IPS-18a (cell line): ENCODE measurements at regions not wholly inside any gene's neighbourhood (a gene's known extent, or its start where the extent isn't known, plus 50 kb on each side); places are given as distances from the start of the nearest gene placed in this dataset.

Source experiments
- H3K27ac ChIP-seq: one replicate; pipeline ENCODE4 v1.5.1; 2013; ENCODE audit warnings: low read length
- H3K27me3 ChIP-seq: one replicate; pipeline ENCODE4 v1.6.1; 2013; ENCODE audit warnings: mild to moderate bottlenecking, low read length; ENCODE audit not compliant: control insufficient read depth, insufficient read depth
- H3K36me3 ChIP-seq: one replicate; pipeline ENCODE4 v1.6.1; 2013; ENCODE audit warnings: low read depth, low read length; ENCODE audit not compliant: control insufficient read depth
- H3K4me1 ChIP-seq: one replicate; pipeline ENCODE4 v1.6.1; 2013; ENCODE audit warnings: low read depth, low read length; ENCODE audit not compliant: control insufficient read depth
- H3K4me3 ChIP-seq: one replicate; pipeline ENCODE4 v1.5.1; 2013; ENCODE audit warnings: low read length
- H3K9ac ChIP-seq: one replicate; pipeline ENCODE4 v1.6.1; 2013; ENCODE audit warnings: mild to moderate bottlenecking, low read length, moderate library complexity
- H3K9me3 ChIP-seq: one replicate; pipeline ENCODE4 v1.6.1; 2013; ENCODE audit warnings: low read depth, low read length; ENCODE audit not compliant: control insufficient read depth

GRCh38 chr10:65491799-65492198, 1434.0 kb upstream of the LRRTM3 start:
- H3K27ac ChIP-seq, result no peak overlapping the region
- no peaks in the 10 kb centered on the region for H3K27me3 ChIP-seq
- H3K9ac ChIP-seq, result no peak overlapping the region
- H3K36me3 ChIP-seq, result no peaks in the 10 kb centered on the region
- H3K4me3 ChIP-seq, result no peak overlapping the region
- no peaks in the 10 kb centered on the region for H3K4me1 ChIP-seq
- H3K9me3 ChIP-seq, result no peaks in the 10 kb centered on the region

GRCh38 chr10:65496541-65496940, 1429.3 kb upstream of the LRRTM3 start:
- no peak overlapping the region for H3K4me3 ChIP-seq
- H3K9me3 ChIP-seq, result no peaks in the 10 kb centered on the region
- no peaks in the 10 kb centered on the region for H3K4me1 ChIP-seq
- no peak overlapping the region for H3K27ac ChIP-seq
- H3K9ac ChIP-seq, result no peak overlapping the region
- no peaks in the 10 kb centered on the region for H3K36me3 ChIP-seq
- H3K27me3 ChIP-seq, result no peaks in the 10 kb centered on the region

GRCh38 chr10:65497837-65498236, 1428.0 kb upstream of the LRRTM3 start:
- no peaks in the 10 kb centered on the region for H3K27me3 ChIP-seq
- no peaks in the 10 kb centered on the region for H3K4me1 ChIP-seq
- no peak overlapping the region for H3K9ac ChIP-seq
- no peaks in the 10 kb centered on the region for H3K9me3 ChIP-seq
- no peak overlapping the region for H3K27ac ChIP-seq
- H3K4me3 ChIP-seq, result no peak overlapping the region
- H3K36me3 ChIP-seq, result no peaks in the 10 kb centered on the region

GRCh38 chr10:65500716-65501115, 1425.1 kb upstream of the LRRTM3 start:
- H3K4me1 ChIP-seq, result no peaks in the 10 kb centered on the region
- H3K9ac ChIP-seq, result no peak overlapping the region
- no peaks in the 10 kb centered on the region for H3K9me3 ChIP-seq
- H3K27me3 ChIP-seq, result no peaks in the 10 kb centered on the region
- no peak overlapping the region for H3K27ac ChIP-seq
- H3K36me3 ChIP-seq, result no peaks in the 10 kb centered on the region
- H3K4me3 ChIP-seq, result no peak overlapping the region

- no peak overlapping the region for H3K27ac ChIP-seq
- H3K36me3 ChIP-seq, result no peaks in the 10 kb centered on the region
- no peak overlapping the region for H3K9ac ChIP-seq
- no peak overlapping the region for H3K4me3 ChIP-seq
- H3K9me3 ChIP-seq, result no peaks in the 10 kb centered on the region
- H3K27me3 ChIP-seq, result no peaks in the 10 kb centered on the region
- no peaks in the 10 kb centered on the region for H3K4me1 ChIP-seq
These were observed 1424.6 kb upstream of the LRRTM3 start for GRCh38 chr10:65501259-65501658.

- no peak overlapping the region for H3K4me3 ChIP-seq
- no peaks in the 10 kb centered on the region for H3K36me3 ChIP-seq
- no peaks in the 10 kb centered on the region for H3K4me1 ChIP-seq
- H3K27ac ChIP-seq, result no peak overlapping the region
- H3K9ac ChIP-seq, result no peak overlapping the region
- no peaks in the 10 kb centered on the region for H3K27me3 ChIP-seq
- H3K9me3 ChIP-seq, result no peaks in the 10 kb centered on the region
These were observed 1407.5 kb upstream of the LRRTM3 start for GRCh38 chr10:65518379-65518778.

- Histone ChIP-seq H3K36me3 (no peaks in the 10 kb centered on the region), H3K4me3 (no peak overlapping the region), H3K9me3 (no peaks in the 10 kb centered on the region), H3K9ac (no peak overlapping the region), H3K27ac (no peak overlapping the region), H3K27me3 (no peaks in the 10 kb centered on the region), H3K4me1 (no peaks in the 10 kb centered on the region)
These were observed 1396.8 kb upstream of the LRRTM3 start for GRCh38 chr10:65528986-65529385.

- H3K4me3 ChIP-seq, result no peak overlapping the region
- no peaks in the 10 kb centered on the region for H3K36me3 ChIP-seq
- no peaks in the 10 kb centered on the region for H3K4me1 ChIP-seq
- no peaks in the 10 kb centered on the region for H3K9me3 ChIP-seq
- H3K27me3 ChIP-seq, result no peaks in the 10 kb centered on the region
- H3K9ac ChIP-seq, result no peak overlapping the region
- no peak overlapping the region for H3K27ac ChIP-seq
These were observed 1394.3 kb upstream of the LRRTM3 start for GRCh38 chr10:65531545-65531944.

GRCh38 chr10:65534771-65535170, 1391.1 kb upstream of the LRRTM3 start:
- H3K9me3 ChIP-seq, result no peaks in the 10 kb centered on the region
- H3K27me3 ChIP-seq, result no peaks in the 10 kb centered on the region
- H3K4me1 ChIP-seq, result no peaks in the 10 kb centered on the region
- H3K36me3 ChIP-seq, result no peaks in the 10 kb centered on the region
- H3K4me3 ChIP-seq, result no peak overlapping the region
- no peak overlapping the region for H3K9ac ChIP-seq
- no peak overlapping the region for H3K27ac ChIP-seq

GRCh38 chr10:65544756-65545155, 1381.1 kb upstream of the LRRTM3 start:
- H3K9me3 ChIP-seq, result no peaks in the 10 kb centered on the region
- no peaks in the 10 kb centered on the region for H3K4me1 ChIP-seq
- no peaks in the 10 kb centered on the region for H3K36me3 ChIP-seq
- H3K4me3 ChIP-seq, result no peak overlapping the region
- H3K9ac ChIP-seq, result no peak overlapping the region
- H3K27me3 ChIP-seq, result no peaks in the 10 kb centered on the region
- H3K27ac ChIP-seq, result no peak overlapping the region

GRCh38 chr10:65548001-65548400, 1377.8 kb upstream of the LRRTM3 start:
- H3K9me3 ChIP-seq, result no peaks in the 10 kb centered on the region
- no peak overlapping the region for H3K4me3 ChIP-seq
- H3K9ac ChIP-seq, result no peak overlapping the region
- no peak overlapping the region for H3K27ac ChIP-seq
- H3K4me1 ChIP-seq, result no peaks in the 10 kb centered on the region
- no peaks in the 10 kb centered on the region for H3K27me3 ChIP-seq
- H3K36me3 ChIP-seq, result no peaks in the 10 kb centered on the region

GRCh38 chr10:65550761-65551160, 1375.1 kb upstream of the LRRTM3 start:
- H3K4me1 ChIP-seq, result no peaks in the 10 kb centered on the region
- no peak overlapping the region for H3K27ac ChIP-seq
- no peaks in the 10 kb centered on the region for H3K36me3 ChIP-seq
- H3K27me3 ChIP-seq, result no peaks in the 10 kb centered on the region
- H3K9me3 ChIP-seq, result no peaks in the 10 kb centered on the region
- H3K9ac ChIP-seq, result no peak overlapping the region
- H3K4me3 ChIP-seq, result no peak overlapping the region
